PC-9 (cell line): ENCODE measurements at regions not wholly inside any gene's neighbourhood (a gene's known extent, or its start where the extent isn't known, plus 50 kb on each side); places are given as distances from the start of the nearest gene placed in this dataset.
A peak's percentile ranks its signal among the peaks of the same experiment; 100 is the strongest.

ENCODE experiments used
- BruUV-seq: library from RNA; stranded (reverse); fragments of 400-500 nt; replicated peaks from 2 replicates; lab custom pipeline; 2021; lab: Mats Ljungman, UMichigan
- CTCF ChIA-PET: fragments of 300-600 bp; sonication (Branson Sonifier 250); formaldehyde crosslinking; loops from one replicate; lab custom pipeline; 2022; ENCODE audit warnings: antibody characterized with exemption; lab: Charles Lee
- POLR2A ChIA-PET: fragments of 300-600 bp; sonication (Branson Sonifier 250); formaldehyde crosslinking; loops from one replicate; lab custom pipeline; 2022; ENCODE audit warnings: antibody characterized with exemption; ENCODE audit not compliant: unreplicated experiment; lab: Charles Lee
- DNase-seq, 2 experiments: peaks; one replicate each; pipeline versions ENCODE4 v3.0.0 to v3.0.0-alpha.2; 2015 to 2022; ENCODE audit warnings: mixed read lengths in 1 of 2
- H2AFZ ChIP-seq: fragments of 200-600 bp; sonication (generic); 2 replicates; pipeline ENCODE4 v1.8.1; 2017; ENCODE audit warnings: antibody characterized with exemption
- H3F3A ChIP-seq: fragments of 200-600 bp; sonication (generic); 2 replicates; pipeline ENCODE4 v1.8.1; 2017; ENCODE audit warnings: antibody characterized with exemption, mild to moderate bottlenecking, low read depth; ENCODE audit not compliant: insufficient read depth
- H3K27ac ChIP-seq: fragments of 200-600 bp; sonication (generic); 2 replicates; pipeline ENCODE4 v1.6.1; 2016; ENCODE audit warnings: mixed run types
- H3K27me3 ChIP-seq: fragments of 200-600 bp; sonication (generic); 2 replicates; pipeline ENCODE4 v1.6.1; 2016; ENCODE audit warnings: low read depth, mixed run types; ENCODE audit not compliant: insufficient read depth
- H3K36me3 ChIP-seq: fragments of 200-600 bp; sonication (generic); 2 replicates; pipeline ENCODE4 v1.6.1; 2016; ENCODE audit warnings: low read depth, mixed run types
- H3K4me1 ChIP-seq: fragments of 200-600 bp; sonication (generic); replicated peaks from 2 replicates; pipeline ENCODE4 v1.6.1; 2016; ENCODE audit warnings: mixed run types; ENCODE audit not compliant: insufficient read depth
- H3K4me2 ChIP-seq: fragments of 200-600 bp; sonication (generic); 2 replicates; pipeline ENCODE4 v1.6.1; 2017; ENCODE audit warnings: mixed run types
- H3K4me3 ChIP-seq: fragments of 200-600 bp; sonication (generic); 2 replicates; pipeline ENCODE4 v1.6.1; 2016; ENCODE audit warnings: mixed run types
- H3K79me2 ChIP-seq: fragments of 200-600 bp; sonication (generic); 2 replicates; pipeline ENCODE4 v1.6.1; 2017; ENCODE audit warnings: low read depth, mixed run types
- H3K9me2 ChIP-seq: fragments of 200-600 bp; sonication (generic); 2 replicates; pipeline ENCODE4 v1.8.1; 2017; ENCODE audit warnings: mild to moderate bottlenecking; ENCODE audit not compliant: insufficient read depth
- H3K9me3 ChIP-seq: fragments of 200-600 bp; sonication (generic); 2 replicates; pipeline ENCODE4 v1.8.1; 2016; ENCODE audit warnings: low read depth; ENCODE audit not compliant: insufficient read depth
- H4K20me1 ChIP-seq: fragments of 200-600 bp; sonication (generic); 2 replicates; pipeline ENCODE4 v1.8.1; 2017; ENCODE audit not compliant: insufficient read depth
- EZH2 ChIP-seq: fragments of 200-600 bp; sonication (generic); IDR thresholded peaks from 2 replicates; pipeline ENCODE4 v1.8.0; 2017; ENCODE audit warnings: antibody characterized with exemption, low read depth
- intact Hi-C: fragments of 100-400 bp; cut with micrococcal nuclease; formaldehyde crosslinking; loops from one replicate; pipeline ENCODE4 v1.10.0; 2022; ENCODE audit not compliant: unreplicated experiment
- TF ChIP-seq, protein P1 (sequence below): fragments of 200-600 bp; sonication (generic); conservative IDR thresholded peaks from 2 replicates; pipeline ENCODE4 v1.6.1; 2017; ENCODE audit warnings: mixed run types, antibody characterized with exemption, mild to moderate bottlenecking, moderate library complexity

- TF ChIP-seq, protein P1, sequence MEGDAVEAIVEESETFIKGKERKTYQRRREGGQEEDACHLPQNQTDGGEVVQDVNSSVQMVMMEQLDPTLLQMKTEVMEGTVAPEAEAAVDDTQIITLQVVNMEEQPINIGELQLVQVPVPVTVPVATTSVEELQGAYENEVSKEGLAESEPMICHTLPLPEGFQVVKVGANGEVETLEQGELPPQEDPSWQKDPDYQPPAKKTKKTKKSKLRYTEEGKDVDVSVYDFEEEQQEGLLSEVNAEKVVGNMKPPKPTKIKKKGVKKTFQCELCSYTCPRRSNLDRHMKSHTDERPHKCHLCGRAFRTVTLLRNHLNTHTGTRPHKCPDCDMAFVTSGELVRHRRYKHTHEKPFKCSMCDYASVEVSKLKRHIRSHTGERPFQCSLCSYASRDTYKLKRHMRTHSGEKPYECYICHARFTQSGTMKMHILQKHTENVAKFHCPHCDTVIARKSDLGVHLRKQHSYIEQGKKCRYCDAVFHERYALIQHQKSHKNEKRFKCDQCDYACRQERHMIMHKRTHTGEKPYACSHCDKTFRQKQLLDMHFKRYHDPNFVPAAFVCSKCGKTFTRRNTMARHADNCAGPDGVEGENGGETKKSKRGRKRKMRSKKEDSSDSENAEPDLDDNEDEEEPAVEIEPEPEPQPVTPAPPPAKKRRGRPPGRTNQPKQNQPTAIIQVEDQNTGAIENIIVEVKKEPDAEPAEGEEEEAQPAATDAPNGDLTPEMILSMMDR, result no peak
- TF ChIP-seq EZH2, result no peak
- Histone ChIP-seq H4K20me1 (no peaks in the 10 kb centered on the region), H3K4me1 (no peaks in the 10 kb centered on the region), H3K4me2 (no peak overlapping the region), H3K4me3 (no peak overlapping the region), H3K27ac (no peak overlapping the region), H3K79me2 (no peaks in the 10 kb centered on the region), H3K9me3 (no peaks in the 10 kb centered on the region), H3K27me3 (peaks cover 85% of the 10 kb centered on the region), H2AFZ (no peak overlapping the region), H3K36me3 (no peaks in the 10 kb centered on the region), H3F3A (no peaks in the 10 kb centered on the region), H3K9me2 (no peaks in the 10 kb centered on the region)
- BruUV-seq, result no TSS peak
- ChIA-PET POLR2A (no interaction called here), CTCF (no interaction called here)
- DNase-seq, result no peak
- intact Hi-C loops, result no loop called here
Observed at GRCh38 chr16:86805188-86805587, 226.8 kb downstream of the FOXL1 start.

DNA sequence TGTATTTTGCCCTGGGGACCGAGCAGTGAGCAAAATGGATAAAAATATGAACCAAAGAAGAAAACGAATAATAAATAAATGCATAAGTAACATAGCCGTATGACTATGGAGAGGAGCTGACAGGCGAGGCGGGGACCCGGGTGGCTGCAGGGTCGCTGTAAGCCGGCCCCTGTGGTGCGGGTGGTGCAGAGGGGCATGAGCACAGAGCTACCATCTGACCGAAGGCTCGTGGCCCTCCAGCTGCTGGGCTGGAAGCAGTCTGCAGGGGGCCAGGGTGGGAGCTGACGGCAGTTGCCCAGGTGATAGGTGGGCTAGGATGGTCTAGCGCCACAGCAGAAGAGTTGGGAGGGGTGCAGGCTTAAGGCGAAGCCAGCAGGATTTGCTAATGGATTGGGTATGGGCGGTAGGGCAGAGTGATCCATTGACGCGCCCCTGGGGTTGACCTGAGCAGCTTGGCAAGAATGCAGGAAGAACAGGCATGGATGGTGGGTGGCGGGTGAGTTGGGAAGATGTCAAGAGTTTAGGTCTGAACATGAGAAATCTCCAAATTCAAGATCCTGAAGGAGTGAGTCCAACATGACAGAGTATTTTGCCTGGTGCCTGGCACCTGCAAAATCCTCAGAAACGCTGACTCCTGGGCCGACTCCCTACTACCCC lies 228.0 kb downstream of the FOXL1 start:
- H3K36me3 ChIP-seq, result no peaks in the 10 kb centered on the region
- no peaks in the 10 kb centered on the region for H3K9me3 ChIP-seq
- POLR2A ChIA-PET, result no interaction called here
- CTCF ChIA-PET, result no interaction called here
- H3K9me2 ChIP-seq, result no peaks in the 10 kb centered on the region
- H3K27ac ChIP-seq, result no peak overlapping the region
- BruUV-seq, result no TSS peak
- intact Hi-C loops, result no loop called here
- no peaks in the 10 kb centered on the region for H4K20me1 ChIP-seq
- H3K4me2 ChIP-seq, result no peak overlapping the region
- no peaks in the 10 kb centered on the region for H3F3A ChIP-seq
- H3K4me3 ChIP-seq, result no peak overlapping the region
- no peaks in the 10 kb centered on the region for H3K4me1 ChIP-seq
- no peaks in the 10 kb centered on the region for H3K79me2 ChIP-seq
- no peak overlapping the region for H2AFZ ChIP-seq
- peaks cover 86% of the 10 kb centered on the region for H3K27me3 ChIP-seq
- no peak for DNase-seq
- TF ChIP-seq, protein P1, result no peak
- TF ChIP-seq EZH2, result 0 out of 2 replicates have a peak, but pooled peaks have one; percentile 3

DNA sequence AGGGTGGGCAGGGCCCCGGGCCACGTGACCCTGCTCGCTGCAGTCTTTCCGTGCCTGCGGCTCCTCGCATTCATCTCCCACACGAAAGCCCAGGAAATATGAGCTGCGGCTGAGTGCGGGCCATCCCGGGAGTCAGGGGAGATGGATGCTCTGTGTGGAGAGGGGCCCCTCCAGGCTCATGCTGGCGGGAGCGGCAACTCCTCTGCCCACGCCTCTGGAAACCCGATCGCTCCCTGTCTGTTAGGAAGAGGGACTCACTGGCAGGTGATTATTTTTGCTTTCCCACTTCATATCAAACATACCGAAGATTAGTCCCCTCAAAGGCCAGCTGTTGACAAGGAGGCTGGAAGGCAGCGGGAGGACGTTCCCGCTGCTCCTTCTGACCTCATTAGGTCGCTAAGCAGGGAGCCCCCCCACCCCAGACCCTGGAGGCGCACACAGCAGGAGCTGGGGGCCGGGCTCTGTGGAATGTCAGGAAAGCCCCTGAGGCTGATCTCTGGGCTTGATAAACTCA lies 228.5 kb downstream of the FOXL1 start:
- TF ChIP-seq EZH2, result no peak
- TF ChIP-seq, protein P1, result no peak
- Histone ChIP-seq H2AFZ (no peak overlapping the region), H3K79me2 (no peaks in the 10 kb centered on the region), H3K9me3 (no peaks in the 10 kb centered on the region), H3K9me2 (no peaks in the 10 kb centered on the region), H3K36me3 (no peaks in the 10 kb centered on the region), H3F3A (no peaks in the 10 kb centered on the region), H3K27ac (no peak overlapping the region), H3K4me3 (no peak overlapping the region), H3K4me2 (no peak overlapping the region), H4K20me1 (no peaks in the 10 kb centered on the region), H3K27me3 (peaks cover 87% of the 10 kb centered on the region), H3K4me1 (no peaks in the 10 kb centered on the region)
- no TSS peak for BruUV-seq
- CTCF ChIA-PET, result no interaction called here
- POLR2A ChIA-PET, result no interaction called here
- DNase-seq, result no peak
- intact Hi-C loops, result no loop called here
